ENCODE measurements at regions not wholly inside any gene's neighbourhood (a gene's known extent, or its start where the extent isn't known, plus 50 kb on each side); places are given as distances from the start of the nearest gene placed in this dataset.

DNA sequence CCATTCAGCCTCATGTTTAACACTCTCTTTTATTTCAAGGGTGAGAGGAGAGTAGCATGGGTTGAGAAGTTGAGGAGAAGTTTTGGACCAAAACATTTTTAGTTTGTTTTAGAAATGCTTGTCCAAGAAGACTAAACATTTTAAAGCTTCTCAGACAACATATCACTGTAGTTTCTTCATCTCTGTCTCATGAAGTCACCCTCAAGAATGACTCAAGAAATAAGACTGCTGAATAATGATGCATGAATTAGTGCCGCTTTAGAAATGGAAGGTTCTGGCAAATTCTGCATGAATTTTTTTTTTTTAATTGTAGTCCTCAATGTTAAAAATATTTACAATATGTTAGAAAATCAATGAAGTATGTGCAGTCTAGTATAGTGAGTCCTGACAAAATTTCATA lies 422.7 kb upstream of the ARGLU1 start:
- no peak for TF ChIP-seq CTCF (conservative IDR thresholded peaks at IDR 0.05 in 1 of 2, IDR thresholded peaks at IDR 0.05 in 1 of 2; ENCODE audit: extremely low read depth in 1 of 2, insufficient read depth in 1 of 2, low read depth in 1 of 2, low read length in 2 of 2)
- no peak for TF ChIP-seq EZH2 (IDR thresholded peaks at IDR 0.05; ENCODE audit: borderline replicate concordance, low read length)
